ENCODE measurements at regions not wholly inside any gene's neighbourhood (a gene's known extent, or its start where the extent isn't known, plus 50 kb on each side); places are given as distances from the start of the nearest gene placed in this dataset.
"Not testable (repeated sequence)": the region's sequence is repeated elsewhere in the genome, so short reads cannot be mapped to it uniquely, and the experiment has no call there.

GRCh38 chr7:65199221-65199620 lies 174.4 kb upstream of the ZNF92 start:
- H3K27me3 Mint-ChIP-seq, POLR2A ChIA-PET, H3K4me1 Mint-ChIP-seq, DNase-seq, H3K4me3 Mint-ChIP-seq, H3K36me3 Mint-ChIP-seq, H3K27ac Mint-ChIP-seq, ATAC-seq, H3K9me3 Mint-ChIP-seq: not testable (repeated sequence)

DNA sequence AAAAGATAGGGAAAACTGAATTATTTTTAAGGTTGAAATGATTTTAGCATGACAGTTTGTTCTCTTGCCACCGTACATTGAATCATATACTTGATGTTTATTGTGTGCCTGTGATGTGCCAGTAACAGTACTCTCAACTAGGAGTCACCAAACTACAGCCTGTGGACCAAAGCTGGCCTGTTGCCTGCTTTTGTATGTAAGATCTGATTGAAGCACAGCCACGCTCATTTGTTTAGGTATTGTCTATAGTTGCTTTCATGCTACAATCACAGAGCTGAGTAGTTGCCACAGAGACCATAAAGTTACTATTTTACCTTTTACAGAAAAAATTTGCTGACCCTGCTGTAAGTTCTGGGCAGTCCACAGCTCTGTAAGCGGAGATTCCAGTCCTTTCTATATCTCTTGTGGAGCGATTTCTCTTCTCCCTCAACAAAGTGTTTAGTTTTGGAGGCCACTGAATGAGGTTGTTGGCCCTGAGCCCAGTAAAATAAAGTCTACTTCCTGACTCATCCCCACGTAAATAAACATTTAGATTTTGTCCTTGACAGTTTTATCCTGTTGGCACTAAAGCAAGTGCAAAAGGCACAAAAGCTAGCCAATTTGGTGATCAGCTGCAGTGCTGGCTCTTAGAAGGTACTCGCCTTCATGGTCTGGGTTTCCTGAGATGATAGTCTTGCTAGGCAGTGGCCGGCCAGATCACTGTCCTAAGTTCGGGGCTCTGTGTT lies 180.2 kb upstream of the ZNF92 start:
- H3K27ac Mint-ChIP-seq, POLR2A ChIA-PET, ATAC-seq, DNase-seq, H3K27me3 Mint-ChIP-seq, H3K4me1 Mint-ChIP-seq, H3K36me3 Mint-ChIP-seq, H3K4me3 Mint-ChIP-seq, H3K9me3 Mint-ChIP-seq: not testable (repeated sequence)

GRCh38 chr7:65177041-65177440 lies 170.6 kb upstream of the ERV3-1 start:
- H3K36me3 Mint-ChIP-seq, H3K9me3 Mint-ChIP-seq, H3K4me1 Mint-ChIP-seq, POLR2A ChIA-PET, ATAC-seq, DNase-seq, H3K27me3 Mint-ChIP-seq, H3K4me3 Mint-ChIP-seq, H3K27ac Mint-ChIP-seq: not testable (repeated sequence)

- POLR2A ChIA-PET, DNase-seq: not testable (repeated sequence)
These were observed 143.6 kb upstream of the ERV3-1 start for GRCh38 chr7:65150105-65150504.

DNA sequence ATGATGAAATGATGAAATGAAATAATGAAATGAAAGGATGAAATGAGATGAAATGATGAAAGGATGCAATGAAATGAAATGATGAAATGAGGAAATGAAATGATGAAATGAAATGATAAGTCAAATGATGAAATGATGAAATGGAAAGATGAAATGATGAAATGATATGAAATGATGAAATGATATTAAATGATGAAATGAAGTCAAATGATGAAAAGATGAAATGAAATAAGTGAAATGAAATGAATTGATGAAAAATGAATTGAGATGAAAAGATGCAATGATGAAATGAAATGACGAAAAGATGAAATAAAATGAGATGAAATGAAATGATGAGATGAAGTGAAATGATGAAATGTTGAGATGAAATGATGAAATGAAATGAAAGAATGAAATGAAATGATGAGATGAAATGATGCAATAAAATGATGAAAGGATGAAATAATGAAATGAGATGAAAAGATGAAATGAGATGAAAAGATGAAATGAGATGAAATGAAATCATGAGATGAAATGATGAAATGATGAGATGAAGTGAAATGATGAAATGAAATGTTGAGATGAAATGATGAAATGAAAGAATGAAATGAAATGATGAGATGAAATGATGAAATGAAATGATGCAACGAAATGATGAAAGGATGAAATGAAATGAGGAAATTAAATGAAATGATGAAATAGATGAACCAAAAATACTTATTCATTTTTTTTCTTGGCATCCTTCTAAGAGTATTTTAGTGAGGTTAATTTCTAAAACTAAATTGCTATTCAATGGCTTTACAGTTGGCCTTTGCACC lies 139.8 kb upstream of the ERV3-1 start:
- DNase-seq, H3K36me3 Mint-ChIP-seq, H3K27ac Mint-ChIP-seq, H3K27me3 Mint-ChIP-seq, H3K4me1 Mint-ChIP-seq, ATAC-seq, H3K9me3 Mint-ChIP-seq, H3K4me3 Mint-ChIP-seq, POLR2A ChIA-PET: not testable (repeated sequence)

More at GRCh38 chr7:65150105-65150504, 143.6 kb upstream of the ERV3-1 start:
- not testable (repeated sequence) for H3K9me3 Mint-ChIP-seq, ATAC-seq, H3K4me3 Mint-ChIP-seq, H3K4me1 Mint-ChIP-seq, H3K27me3 Mint-ChIP-seq, H3K36me3 Mint-ChIP-seq, H3K27ac Mint-ChIP-seq

GRCh38 chr7:65145710-65146109 lies 139.2 kb upstream of the ERV3-1 start:
- H3K9me3 Mint-ChIP-seq, POLR2A ChIA-PET, H3K27ac Mint-ChIP-seq, DNase-seq, H3K27me3 Mint-ChIP-seq, H3K4me3 Mint-ChIP-seq, ATAC-seq, H3K36me3 Mint-ChIP-seq, H3K4me1 Mint-ChIP-seq: not testable (repeated sequence)

DNA sequence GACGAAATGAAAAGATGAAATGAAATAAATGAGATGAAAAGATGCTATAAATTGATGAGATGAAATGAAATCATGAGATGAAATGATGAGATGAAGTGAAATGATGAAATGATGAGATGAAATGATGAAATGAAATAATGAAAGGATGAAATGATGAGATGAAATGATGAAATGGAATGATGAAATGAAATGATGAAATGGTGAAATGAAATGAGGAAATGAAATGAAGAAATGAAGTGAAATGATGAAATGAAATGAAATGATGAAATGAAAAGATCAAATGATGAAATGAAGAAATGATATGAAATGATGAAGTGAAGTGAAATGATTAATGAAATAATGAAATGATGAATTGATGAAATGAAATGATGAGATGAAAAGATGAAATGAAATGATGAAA lies 138.5 kb upstream of the ERV3-1 start:
- H3K36me3 Mint-ChIP-seq, DNase-seq, H3K9me3 Mint-ChIP-seq, H3K27ac Mint-ChIP-seq, POLR2A ChIA-PET, H3K27me3 Mint-ChIP-seq, H3K4me3 Mint-ChIP-seq, H3K4me1 Mint-ChIP-seq, ATAC-seq: not testable (repeated sequence)

GRCh38 chr7:65144557-65144956 lies 138.1 kb upstream of the ERV3-1 start:
- H3K27ac Mint-ChIP-seq, ATAC-seq, H3K4me3 Mint-ChIP-seq, POLR2A ChIA-PET, H3K9me3 Mint-ChIP-seq, H3K4me1 Mint-ChIP-seq, DNase-seq, H3K36me3 Mint-ChIP-seq, H3K27me3 Mint-ChIP-seq: not testable (repeated sequence)

GRCh38 chr7:65144119-65144518 lies 137.6 kb upstream of the ERV3-1 start:
- H3K36me3 Mint-ChIP-seq, DNase-seq, H3K4me1 Mint-ChIP-seq, H3K4me3 Mint-ChIP-seq, H3K9me3 Mint-ChIP-seq, POLR2A ChIA-PET, H3K27me3 Mint-ChIP-seq, H3K27ac Mint-ChIP-seq, ATAC-seq: not testable (repeated sequence)

- ATAC-seq = not testable (repeated sequence)
These were observed 135.4 kb upstream of the ERV3-1 start for GRCh38 chr7:65141894-65142293.

GRCh38 chr7:65141405-65141778 lies 134.9 kb upstream of the ERV3-1 start:
- H3K4me1 Mint-ChIP-seq, H3K27ac Mint-ChIP-seq, H3K27me3 Mint-ChIP-seq, H3K36me3 Mint-ChIP-seq, DNase-seq, H3K9me3 Mint-ChIP-seq, H3K4me3 Mint-ChIP-seq, POLR2A ChIA-PET, ATAC-seq: not testable (repeated sequence)

More at GRCh38 chr7:65141894-65142293, 135.4 kb upstream of the ERV3-1 start:
- H3K36me3 Mint-ChIP-seq, H3K27ac Mint-ChIP-seq, H3K27me3 Mint-ChIP-seq, H3K4me1 Mint-ChIP-seq, DNase-seq, H3K9me3 Mint-ChIP-seq, POLR2A ChIA-PET, H3K4me3 Mint-ChIP-seq: not testable (repeated sequence)

DNA sequence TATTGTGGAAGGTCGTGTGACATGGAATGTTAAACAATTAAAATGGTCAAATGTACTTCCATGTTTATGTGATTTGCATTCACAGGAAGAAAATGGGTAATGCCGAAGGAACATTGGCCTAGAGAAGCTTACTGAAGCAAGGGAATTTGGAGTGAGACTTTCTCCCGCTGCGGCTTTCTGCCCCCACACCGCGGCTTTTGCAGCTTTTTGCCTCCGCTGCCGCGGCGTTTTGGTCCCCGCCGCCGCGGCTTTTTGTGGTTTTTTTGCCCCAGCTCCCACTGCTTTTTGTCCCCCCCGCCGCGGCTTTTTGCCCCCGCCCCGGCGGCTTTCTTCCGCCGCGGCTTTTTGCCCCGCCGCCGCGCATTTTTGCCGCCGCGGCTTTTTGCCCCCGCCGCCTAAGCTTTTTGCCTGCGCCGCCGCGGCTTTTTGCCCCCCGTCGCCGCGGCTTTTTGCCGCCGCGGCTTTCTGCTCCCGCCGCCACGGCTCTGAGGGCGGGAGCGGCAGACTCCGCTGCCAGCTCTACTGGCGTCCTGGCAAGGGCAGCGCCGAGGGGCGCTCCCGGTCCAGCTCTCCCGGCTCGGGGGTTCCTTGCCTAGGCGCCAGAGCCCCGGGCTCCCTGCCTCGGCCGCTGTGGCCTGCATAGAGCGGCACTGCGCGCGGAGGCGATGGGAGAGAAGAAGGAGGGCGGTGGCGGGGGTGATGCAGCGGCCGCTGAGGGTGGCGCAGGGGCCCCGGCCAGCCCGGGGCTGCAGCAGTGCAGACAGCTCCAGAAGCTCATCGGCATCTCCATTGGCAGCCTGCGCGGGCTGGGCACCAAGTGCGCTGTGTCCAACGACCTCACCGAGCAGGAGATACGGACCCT lies 134.3 kb upstream of the ERV3-1 start:
- POLR2A ChIA-PET, ATAC-seq, H3K27me3 Mint-ChIP-seq, H3K4me1 Mint-ChIP-seq, H3K9me3 Mint-ChIP-seq, H3K4me3 Mint-ChIP-seq, H3K36me3 Mint-ChIP-seq, H3K27ac Mint-ChIP-seq, DNase-seq: not testable (repeated sequence)

GRCh38 chr7:65136850-65137249 lies 130.4 kb upstream of the ERV3-1 start:
- H3K9me3 Mint-ChIP-seq, H3K4me3 Mint-ChIP-seq, POLR2A ChIA-PET, H3K36me3 Mint-ChIP-seq, DNase-seq, H3K27me3 Mint-ChIP-seq, ATAC-seq, H3K27ac Mint-ChIP-seq, H3K4me1 Mint-ChIP-seq: not testable (repeated sequence)

All from naive thymus-derived CD8-positive, alpha-beta T cell (primary cell).